ENCODE measurements at regions not wholly inside any gene's neighbourhood (a gene's known extent, or its start where the extent isn't known, plus 50 kb on each side); places are given as distances from the start of the nearest gene placed in this dataset.

DNA sequence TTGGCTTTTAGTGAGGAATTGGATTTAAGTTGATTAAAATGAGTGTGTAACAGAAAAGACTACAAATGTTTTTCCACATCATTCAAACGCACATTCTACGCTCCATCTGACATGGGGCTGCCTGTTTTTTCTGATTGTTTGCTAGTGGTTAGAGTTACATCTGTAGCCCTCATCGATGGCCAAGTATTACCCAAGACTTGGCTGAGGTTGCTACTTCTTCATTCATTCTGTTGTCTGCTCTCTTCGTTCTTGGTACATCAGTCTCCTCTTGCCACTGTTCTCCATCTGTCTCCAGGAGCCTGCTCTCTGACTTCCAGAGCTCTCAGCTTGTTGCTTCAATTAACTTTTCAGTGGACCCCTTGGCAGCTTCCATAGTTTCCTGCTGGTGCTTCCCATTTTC lies 1844.6 kb upstream of the TENM3 start:
- Histone ChIP-seq H3K4me1 (no peaks in the 10 kb centered on the region), H3K36me3 (no peaks in the 10 kb centered on the region), H3K27ac (no peak overlapping the region), H3K27me3 (no peaks in the 10 kb centered on the region), H3K4me3 (no peak overlapping the region), H3K9me3 (no peaks in the 10 kb centered on the region)
- TF ChIP-seq POLR2AphosphoS5 (IDR thresholded peaks at IDR 0.05) (no peak), EP300 (IDR thresholded peaks at IDR 0.05) (no peak), POLR2A (IDR thresholded peaks at IDR 0.05) (no peak), CTCF (IDR thresholded peaks at IDR 0.05) (no peak)
- WGBS = 56% methylated on average over 4 of the region's 4 CpGs
- DNase-seq (ENCODE audit: low spot score in 2 of 2) = no peak

DNA sequence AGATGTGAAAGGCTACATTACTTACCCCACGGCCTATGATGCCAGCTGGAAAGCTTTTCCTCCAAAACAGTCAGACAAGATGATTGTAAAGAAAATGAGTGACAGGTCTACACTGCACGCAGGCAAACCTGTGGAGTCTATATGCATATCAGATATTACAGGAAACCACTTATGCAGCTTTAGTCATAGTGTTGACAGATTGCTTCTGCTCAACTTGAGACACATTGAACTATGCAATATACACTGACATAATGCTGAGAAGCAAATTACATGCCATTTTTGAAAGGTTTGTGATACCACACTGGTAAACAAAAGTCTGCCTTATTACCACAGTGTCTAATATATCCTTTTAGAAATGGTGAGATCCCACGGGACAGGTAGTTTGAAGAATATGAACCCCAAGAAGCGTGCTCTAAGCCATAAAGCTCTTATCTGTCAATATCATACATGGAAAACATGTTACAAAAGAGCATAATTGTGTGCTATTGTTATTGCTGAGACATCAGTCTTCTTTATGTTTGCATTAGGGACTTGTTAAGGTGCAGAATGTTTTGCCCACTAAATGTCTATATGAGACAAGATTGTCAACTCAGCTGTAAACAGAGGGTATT lies 1835.8 kb upstream of the TENM3 start:
- TF ChIP-seq CTCF (IDR thresholded peaks at IDR 0.05) = no peak
- TF ChIP-seq EP300 (IDR thresholded peaks at IDR 0.05) = no peak
- TF ChIP-seq POLR2AphosphoS5 (IDR thresholded peaks at IDR 0.05) = no peak
- TF ChIP-seq POLR2A (IDR thresholded peaks at IDR 0.05) = no peak
- no peaks in the 10 kb centered on the region for H3K27me3 ChIP-seq
- no peaks in the 10 kb centered on the region for H3K4me1 ChIP-seq
- no peak overlapping the region for H3K27ac ChIP-seq
- H3K9me3 ChIP-seq = no peaks in the 10 kb centered on the region
- WGBS = 73% methylated on average over 4 of the region's 4 CpGs
- H3K4me3 ChIP-seq = no peak overlapping the region
- no peaks in the 10 kb centered on the region for H3K36me3 ChIP-seq
- no peak for DNase-seq (ENCODE audit: low spot score in 2 of 2)

- Histone ChIP-seq H3K27ac (no peak overlapping the region), H3K9me3 (no peaks in the 10 kb centered on the region), H3K27me3 (no peaks in the 10 kb centered on the region), H3K4me3 (no peak overlapping the region), H3K36me3 (no peaks in the 10 kb centered on the region), H3K4me1 (no peaks in the 10 kb centered on the region)
- WGBS = 75% methylated on average over 6 of the region's 6 CpGs
- no peak for DNase-seq (ENCODE audit: low spot score in 2 of 2)
- TF ChIP-seq POLR2AphosphoS5 (IDR thresholded peaks at IDR 0.05) = no peak
- no peak for TF ChIP-seq POLR2A (IDR thresholded peaks at IDR 0.05)
- TF ChIP-seq EP300 (IDR thresholded peaks at IDR 0.05) = no peak
- no peak for TF ChIP-seq CTCF (IDR thresholded peaks at IDR 0.05)
Observed at GRCh38 chr4:180418819-180419531, 1824.2 kb upstream of the TENM3 start.

GRCh38 chr4:180422989-180423711 lies 1820.1 kb upstream of the TENM3 start:
- 81% methylated on average over 5 of the region's 5 CpGs for WGBS
- H3K27ac ChIP-seq = no peak overlapping the region
- H3K4me1 ChIP-seq = no peaks in the 10 kb centered on the region
- no peaks in the 10 kb centered on the region for H3K9me3 ChIP-seq
- no peaks in the 10 kb centered on the region for H3K27me3 ChIP-seq
- TF ChIP-seq EP300 (IDR thresholded peaks at IDR 0.05) = no peak
- no peak for TF ChIP-seq CTCF (IDR thresholded peaks at IDR 0.05)
- no peak for TF ChIP-seq POLR2AphosphoS5 (IDR thresholded peaks at IDR 0.05)
- no peak for TF ChIP-seq POLR2A (IDR thresholded peaks at IDR 0.05)
- H3K36me3 ChIP-seq = no peaks in the 10 kb centered on the region
- DNase-seq (ENCODE audit: low spot score in 2 of 2) = no peak
- no peak overlapping the region for H3K4me3 ChIP-seq

DNA sequence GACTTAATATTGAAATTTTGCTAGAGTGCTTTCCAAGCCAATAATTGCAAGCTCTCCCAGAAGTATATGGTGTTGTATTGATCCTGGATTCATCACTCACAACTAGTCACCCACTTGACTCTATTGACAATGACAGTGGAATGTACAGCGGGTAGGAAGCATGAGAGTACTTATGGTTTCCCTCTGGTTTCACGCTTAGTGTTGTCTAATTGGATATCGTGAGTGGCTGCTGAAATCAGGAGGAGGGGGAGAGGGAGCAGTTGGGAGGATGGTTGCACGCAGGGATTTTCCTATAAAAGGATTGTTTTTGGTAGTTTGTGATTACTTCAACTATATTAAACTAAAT lies 1819.5 kb upstream of the TENM3 start:
- Histone ChIP-seq H3K4me1 (no peaks in the 10 kb centered on the region), H3K27ac (no peak overlapping the region), H3K27me3 (no peaks in the 10 kb centered on the region), H3K9me3 (no peaks in the 10 kb centered on the region), H3K4me3 (no peak overlapping the region), H3K36me3 (no peaks in the 10 kb centered on the region)
- no peak for TF ChIP-seq POLR2AphosphoS5 (IDR thresholded peaks at IDR 0.05)
- TF ChIP-seq EP300 (IDR thresholded peaks at IDR 0.05) = no peak
- DNase-seq (ENCODE audit: low spot score in 2 of 2) = no peak
- WGBS = 77% methylated on average over 4 of the region's 4 CpGs
